ENCODE measurements at regions not wholly inside any gene's neighbourhood (a gene's known extent, or its start where the extent isn't known, plus 50 kb on each side); places are given as distances from the start of the nearest gene placed in this dataset.

DNA sequence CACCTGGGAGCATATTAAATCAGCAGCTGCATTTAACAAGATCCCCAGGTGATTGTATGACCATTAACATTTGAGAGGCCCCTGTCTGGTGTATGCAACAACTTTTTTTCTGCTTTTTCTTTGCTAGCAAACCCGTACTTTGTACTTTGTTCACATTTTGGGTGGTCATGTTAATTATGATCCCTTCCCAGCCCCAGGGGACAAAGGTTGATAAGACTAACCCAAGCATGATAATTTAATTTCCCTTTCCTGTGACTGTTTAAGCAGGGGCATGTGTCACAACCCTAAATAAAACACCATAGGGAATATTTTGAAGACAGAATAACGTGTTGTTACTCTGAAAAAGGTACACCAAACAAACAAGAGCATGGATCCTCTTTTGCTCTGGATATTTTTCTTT, 332.0 kb downstream of the PCDH18 start:
- TF ChIP-seq BCL11A (IDR thresholded peaks at IDR 0.05; ENCODE audit: low read depth, low read length) = no peak
- TF ChIP-seq EP300 (IDR thresholded peaks at IDR 0.05; ENCODE audit: borderline replicate concordance in 1 of 2, control insufficient read depth in 1 of 2, low read depth in 2 of 2, low read length in 2 of 2) = no peak
- TF ChIP-seq RBBP5 (conservative IDR thresholded peaks at IDR 0.05) = no peak
- no peak for TF ChIP-seq E2F4 (IDR thresholded peaks at IDR 0.05; ENCODE audit: low read depth, low read length)
- TF ChIP-seq, protein P1, sequence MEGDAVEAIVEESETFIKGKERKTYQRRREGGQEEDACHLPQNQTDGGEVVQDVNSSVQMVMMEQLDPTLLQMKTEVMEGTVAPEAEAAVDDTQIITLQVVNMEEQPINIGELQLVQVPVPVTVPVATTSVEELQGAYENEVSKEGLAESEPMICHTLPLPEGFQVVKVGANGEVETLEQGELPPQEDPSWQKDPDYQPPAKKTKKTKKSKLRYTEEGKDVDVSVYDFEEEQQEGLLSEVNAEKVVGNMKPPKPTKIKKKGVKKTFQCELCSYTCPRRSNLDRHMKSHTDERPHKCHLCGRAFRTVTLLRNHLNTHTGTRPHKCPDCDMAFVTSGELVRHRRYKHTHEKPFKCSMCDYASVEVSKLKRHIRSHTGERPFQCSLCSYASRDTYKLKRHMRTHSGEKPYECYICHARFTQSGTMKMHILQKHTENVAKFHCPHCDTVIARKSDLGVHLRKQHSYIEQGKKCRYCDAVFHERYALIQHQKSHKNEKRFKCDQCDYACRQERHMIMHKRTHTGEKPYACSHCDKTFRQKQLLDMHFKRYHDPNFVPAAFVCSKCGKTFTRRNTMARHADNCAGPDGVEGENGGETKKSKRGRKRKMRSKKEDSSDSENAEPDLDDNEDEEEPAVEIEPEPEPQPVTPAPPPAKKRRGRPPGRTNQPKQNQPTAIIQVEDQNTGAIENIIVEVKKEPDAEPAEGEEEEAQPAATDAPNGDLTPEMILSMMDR (IDR thresholded peaks at IDR 0.05 in 2 of 3, conservative IDR thresholded peaks at IDR 0.05 in 1 of 3; ENCODE audit: control insufficient read depth in 2 of 3, extremely low read depth in 1 of 3, insufficient read depth in 1 of 3, low read depth in 3 of 3, low read length in 3 of 3) = no peak
- no peak for TF ChIP-seq CBX3 (IDR thresholded peaks at IDR 0.05; ENCODE audit: borderline replicate concordance, low read depth)
- no peak for TF ChIP-seq EZH2 (IDR thresholded peaks at IDR 0.05; ENCODE audit: borderline replicate concordance, control insufficient read depth, low read depth, low read length)
- TF ChIP-seq MAX (IDR thresholded peaks at IDR 0.05; ENCODE audit: low read depth, low read length) = no peak
- no peak for TF ChIP-seq POLR2AphosphoS5 (IDR thresholded peaks at IDR 0.05; ENCODE audit: low read length)
- no peak for TF ChIP-seq TAF1 (IDR thresholded peaks at IDR 0.05; ENCODE audit: borderline replicate concordance, low read depth, low read length)
